HEK293 (cell line): ENCODE measurements at regions not wholly inside any gene's neighbourhood (a gene's known extent, or its start where the extent isn't known, plus 50 kb on each side); places are given as distances from the start of the nearest gene placed in this dataset.

Experiments used
- CTCF ChIA-PET: fragments of 350-600 bp; formaldehyde crosslinking; extraction: SDS; loops from one replicate; lab custom pipeline; 2021; ENCODE audit warnings: antibody characterized with exemption; lab: Yijun Ruan, JAX
- POLR2A ChIA-PET: fragments of 300-600 bp; formaldehyde crosslinking; extraction: SDS; loops from one replicate; lab custom pipeline; 2020; ENCODE audit warnings: antibody characterized with exemption, inconsistent platforms; lab: Yijun Ruan, JAX
- H3K27ac ChIP-seq: fragments of 200-500 bp; sonication (Bioruptor generic); 2 replicates; pipeline ENCODE4 v1.5.1; 2014; ENCODE audit warnings: low read depth, low read length, control low read depth, inconsistent platforms; ENCODE audit errors: extremely low read depth
- H3K36me3 ChIP-seq, 2 experiments: fragments of 200-500 bp in 1 of 2; sonication (Bioruptor generic) in 1 of 2; 1 replicate in 1 of 2; 2 replicates in 1 of 2; pipeline ENCODE4 v1.5.1; 2014 to 2017; ENCODE audit warnings: inconsistent platforms in 2 of 2, low read length in 2 of 2; ENCODE audit not compliant: control insufficient read depth in 2 of 2, insufficient read depth in 1 of 2
- H3K4me1 ChIP-seq: fragments of 200-500 bp; sonication (Bioruptor generic); 2 replicates; pipeline ENCODE4 v1.5.1; 2014; ENCODE audit warnings: mild to moderate bottlenecking, low read length, inconsistent platforms; ENCODE audit not compliant: control insufficient read depth, insufficient read depth
- H3K4me3 ChIP-seq: 2 replicates; pipeline ENCODE4 v1.5.1; 2011; ENCODE audit warnings: low read depth, mild to moderate bottlenecking, control low read depth, low read length, moderate library complexity
- H3K9me3 ChIP-seq: fragments of 200-500 bp; sonication (Bioruptor generic); 2 replicates; pipeline ENCODE4 v1.5.1; 2014; ENCODE audit warnings: low read depth, low read length, inconsistent platforms; ENCODE audit not compliant: control insufficient read depth, insufficient read depth
- HOXD13 ChIP-seq: sonication (generic); formaldehyde crosslinking; IDR thresholded peaks from 2 replicates; pipeline ENCODE4 v1.8.0; 2022; ENCODE audit warnings: missing genetic modification reagents, borderline replicate concordance
- SP3 ChIP-seq: fragments of 450-650 bp; formaldehyde crosslinking; IDR thresholded peaks from 2 replicates; pipeline ENCODE4 v1.5.1; 2016; ENCODE audit warnings: missing biosample characterization, missing genetic modification characterization
- SP7 ChIP-seq: fragments of 450-650 bp; formaldehyde crosslinking; IDR thresholded peaks from 2 replicates; pipeline ENCODE4 v1.5.1; 2016; ENCODE audit warnings: missing biosample characterization, missing genetic modification characterization
- TRIM28 ChIP-seq: IDR thresholded peaks from 2 replicates; pipeline ENCODE4 v1.6.1; 2011; ENCODE audit warnings: low read length, control low read depth, borderline replicate concordance
- ZBTB1 ChIP-seq: fragments of 450-650 bp; formaldehyde crosslinking; IDR thresholded peaks from 2 replicates; pipeline ENCODE4 v1.5.1; 2016; ENCODE audit warnings: missing biosample characterization, missing genetic modification characterization
- ZNF112 ChIP-seq: fragments of 450-650 bp; formaldehyde crosslinking; IDR thresholded peaks from 2 replicates; pipeline ENCODE4 v1.5.0; 2017; ENCODE audit warnings: missing biosample characterization, missing genetic modification characterization
- ZNF138 ChIP-seq: fragments of 450-650 bp; formaldehyde crosslinking; IDR thresholded peaks from 2 replicates; pipeline ENCODE4 v1.5.1; 2016; ENCODE audit warnings: missing biosample characterization, missing genetic modification characterization, borderline replicate concordance
- ZNF155 ChIP-seq: fragments of 450-650 bp; formaldehyde crosslinking; IDR thresholded peaks from 2 replicates; pipeline ENCODE4 v1.5.1; 2016; ENCODE audit warnings: missing biosample characterization, missing genetic modification characterization
- ZNF19 ChIP-seq: fragments of 450-650 bp; formaldehyde crosslinking; IDR thresholded peaks from 2 replicates; pipeline ENCODE4; 2016; ENCODE audit warnings: missing biosample characterization, missing genetic modification characterization, low read depth
- ZNF202 ChIP-seq: fragments of 450-650 bp; formaldehyde crosslinking; IDR thresholded peaks from 2 replicates; pipeline ENCODE4 v1.5.1; 2016; ENCODE audit warnings: missing biosample characterization, missing genetic modification characterization, borderline replicate concordance
- ZNF221 ChIP-seq: fragments of 450-650 bp; formaldehyde crosslinking; IDR thresholded peaks from 2 replicates; pipeline ENCODE4 v1.5.1; 2017; ENCODE audit warnings: missing biosample characterization, missing genetic modification characterization, borderline replicate concordance
- ZNF274 ChIP-seq, 2 experiments: fragments of 200-500 bp in 1 of 2; fragments of 450-650 bp in 1 of 2; sonication (Bioruptor generic) in 1 of 2; formaldehyde crosslinking in 1 of 2; IDR thresholded peaks; 2 replicates each; pipeline versions ENCODE4 v1.5.1 to v1.6.1; 2014 to 2016; ENCODE audit warnings: borderline replicate concordance in 1 of 2, inconsistent platforms in 1 of 2, low read length in 1 of 2, missing biosample characterization in 1 of 2, missing genetic modification characterization in 1 of 2
- ZNF391 ChIP-seq: fragments of 450-650 bp; formaldehyde crosslinking; IDR thresholded peaks from 2 replicates; pipeline ENCODE4 v1.5.1; 2016; ENCODE audit warnings: low read depth, missing biosample characterization, missing genetic modification characterization, borderline replicate concordance
- ZNF529 ChIP-seq: fragments of 450-650 bp; formaldehyde crosslinking; IDR thresholded peaks from 2 replicates; pipeline ENCODE4 v1.5.1; 2017; ENCODE audit warnings: missing genetic modification characterization, missing biosample characterization; ENCODE audit not compliant: insufficient replicate concordance
- ZNF600 ChIP-seq: fragments of 450-650 bp; formaldehyde crosslinking; IDR thresholded peaks from 2 replicates; pipeline ENCODE4 v1.5.1; 2016; ENCODE audit warnings: missing biosample characterization, missing genetic modification characterization
- ZNF707 ChIP-seq: fragments of 450-650 bp; formaldehyde crosslinking; IDR thresholded peaks from 2 replicates; pipeline ENCODE4 v1.5.1; 2016; ENCODE audit warnings: missing biosample characterization, missing genetic modification characterization
- ZNF791 ChIP-seq: fragments of 450-650 bp; formaldehyde crosslinking; IDR thresholded peaks from 2 replicates; pipeline ENCODE4 v1.5.1; 2016; ENCODE audit warnings: missing biosample characterization, missing genetic modification characterization
- ZNF837 ChIP-seq: fragments of 450-650 bp; formaldehyde crosslinking; IDR thresholded peaks from 2 replicates; pipeline ENCODE4 v1.5.1; 2016; ENCODE audit warnings: missing biosample characterization, missing genetic modification characterization
- ZSCAN23 ChIP-seq: fragments of 450-650 bp; formaldehyde crosslinking; IDR thresholded peaks from 2 replicates; pipeline ENCODE4 v1.5.1; 2016; ENCODE audit warnings: missing biosample characterization, missing genetic modification characterization
- TF ChIP-seq, protein P1 (sequence below): fragments of 450-650 bp; formaldehyde crosslinking; IDR thresholded peaks from 2 replicates; pipeline ENCODE4 v1.5.1; 2016; ENCODE audit warnings: missing biosample characterization, missing genetic modification characterization
- TF ChIP-seq, protein P2 (sequence below): fragments of 450-650 bp; formaldehyde crosslinking; IDR thresholded peaks from 2 replicates; pipeline ENCODE4 v1.5.1; 2017; ENCODE audit warnings: missing biosample characterization, missing genetic modification characterization
- TF ChIP-seq, protein P3 (sequence below): fragments of 450-650 bp; formaldehyde crosslinking; IDR thresholded peaks from 2 replicates; pipeline ENCODE4 v1.5.1; 2016; ENCODE audit warnings: missing biosample characterization, missing genetic modification characterization
- TF ChIP-seq, protein P4 (sequence below): sonication (generic); formaldehyde crosslinking; IDR thresholded peaks from 2 replicates; pipeline ENCODE4 v1.8.1; 2022; ENCODE audit warnings: mild to moderate bottlenecking, moderate library complexity, missing genetic modification reagents
- TF ChIP-seq, protein P5 (sequence below): fragments of 450-650 bp; formaldehyde crosslinking; IDR thresholded peaks from 2 replicates; pipeline ENCODE4 v1.5.1; 2016; ENCODE audit warnings: missing biosample characterization, missing genetic modification characterization
- TF ChIP-seq, protein P6 (sequence below): fragments of 450-650 bp; formaldehyde crosslinking; IDR thresholded peaks from 2 replicates; pipeline ENCODE4 v1.5.1; 2016; ENCODE audit warnings: missing biosample characterization, missing genetic modification characterization

DNA sequence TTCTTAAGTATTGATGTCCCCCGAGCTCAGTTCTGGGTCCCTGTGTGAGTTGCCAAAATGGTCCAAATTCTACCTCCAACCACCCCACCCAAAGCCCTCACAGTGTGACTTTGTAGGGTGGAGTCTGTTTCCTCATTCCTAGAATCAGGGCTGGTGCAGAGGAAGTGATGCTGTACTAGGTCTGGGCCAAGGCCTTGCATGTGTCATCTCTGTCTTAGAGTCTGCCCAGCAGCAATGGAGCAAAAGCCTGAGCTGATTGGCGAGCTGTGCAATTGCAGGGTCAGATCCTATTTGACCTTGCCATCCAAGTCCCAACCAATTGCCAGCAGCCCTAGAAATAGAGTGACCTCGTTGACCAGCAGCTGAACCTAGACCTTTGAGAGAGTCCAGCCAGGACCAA is 97.0 kb upstream of the ANKRD10 start:
- H3K36me3 ChIP-seq, result no peaks in the 10 kb centered on the region
- H3K27ac ChIP-seq, result no peak overlapping the region
- H3K4me1 ChIP-seq, result no peaks in the 10 kb centered on the region
- CTCF ChIA-PET, result interaction anchor here (0.9 to 1.3 kb wide), 2 partner anchors 67 to 97 kb away, joined by 3 to 4 read pairs; no protein-coding TSS in a partner anchor
- TF ChIP-seq, protein P1, sequence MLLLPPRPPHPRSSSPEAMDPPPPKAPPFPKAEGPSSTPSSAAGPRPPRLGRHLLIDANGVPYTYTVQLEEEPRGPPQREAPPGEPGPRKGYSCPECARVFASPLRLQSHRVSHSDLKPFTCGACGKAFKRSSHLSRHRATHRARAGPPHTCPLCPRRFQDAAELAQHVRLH, result no peak
- TF ChIP-seq ZNF202 (tag by site-specific recombination) (no peak), ZNF600 (tag by site-specific recombination) (no peak), SP7 (tag by site-specific recombination) (no peak), ZNF391 (tag by site-specific recombination) (no peak), ZNF274 (IDR thresholded peaks at IDR 0.05; ENCODE audit: low read length) (no peak), ZNF274 (tag by site-specific recombination; IDR thresholded peaks at IDR 0.05; ENCODE audit: borderline replicate concordance) (no peak), ZNF19 (no peak), TRIM28 (no peak), ZNF221 (no peak)
- TF ChIP-seq, protein P2, sequence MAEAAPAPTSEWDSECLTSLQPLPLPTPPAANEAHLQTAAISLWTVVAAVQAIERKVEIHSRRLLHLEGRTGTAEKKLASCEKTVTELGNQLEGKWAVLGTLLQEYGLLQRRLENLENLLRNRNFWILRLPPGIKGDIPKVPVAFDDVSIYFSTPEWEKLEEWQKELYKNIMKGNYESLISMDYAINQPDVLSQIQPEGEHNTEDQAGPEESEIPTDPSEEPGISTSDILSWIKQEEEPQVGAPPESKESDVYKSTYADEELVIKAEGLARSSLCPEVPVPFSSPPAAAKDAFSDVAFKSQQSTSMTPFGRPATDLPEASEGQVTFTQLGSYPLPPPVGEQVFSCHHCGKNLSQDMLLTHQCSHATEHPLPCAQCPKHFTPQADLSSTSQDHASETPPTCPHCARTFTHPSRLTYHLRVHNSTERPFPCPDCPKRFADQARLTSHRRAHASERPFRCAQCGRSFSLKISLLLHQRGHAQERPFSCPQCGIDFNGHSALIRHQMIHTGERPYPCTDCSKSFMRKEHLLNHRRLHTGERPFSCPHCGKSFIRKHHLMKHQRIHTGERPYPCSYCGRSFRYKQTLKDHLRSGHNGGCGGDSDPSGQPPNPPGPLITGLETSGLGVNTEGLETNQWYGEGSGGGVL (tag by site-specific recombination), result no peak
- TF ChIP-seq, all 188 proteins: peak for 0
- no peaks in the 10 kb centered on the region for H3K9me3 ChIP-seq
- H3K4me3 ChIP-seq, result no peak overlapping the region
- POLR2A ChIA-PET, result no interaction called here

DNA sequence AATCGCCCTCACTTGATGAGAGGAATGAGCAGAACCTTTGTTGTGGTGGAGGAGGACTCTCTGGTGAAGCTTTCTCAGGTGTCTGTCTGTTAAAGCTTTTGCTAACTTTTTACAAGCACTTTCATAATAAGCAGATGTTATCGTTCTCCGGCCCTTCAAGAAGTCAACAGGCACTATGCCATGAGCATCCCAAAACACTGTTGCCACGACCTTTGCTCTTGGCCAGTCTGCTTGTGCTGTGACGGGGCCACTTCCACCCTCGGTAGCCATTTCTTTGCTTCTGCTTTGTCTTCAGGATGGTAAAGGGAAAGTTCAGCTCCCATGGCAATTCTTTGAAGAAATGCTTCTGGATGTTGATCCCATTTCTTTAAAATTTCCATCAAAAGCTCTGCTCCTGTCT is 93.5 kb upstream of the ANKRD10 start:
- H3K4me1 ChIP-seq, result no peaks in the 10 kb centered on the region
- ChIA-PET POLR2A (no interaction called here), CTCF (interaction anchor here (0.6 kb wide), 1 partner anchor 207 kb away, joined by 3 read pairs; no protein-coding TSS in a partner anchor)
- no peaks in the 10 kb centered on the region for H3K36me3 ChIP-seq
- H3K4me3 ChIP-seq, result no peak overlapping the region
- no peaks in the 10 kb centered on the region for H3K9me3 ChIP-seq
- H3K27ac ChIP-seq, result no peak overlapping the region
- TF ChIP-seq ZNF707 (tag by site-specific recombination), result no peak
- no peak for TF ChIP-seq ZNF837 (tag by site-specific recombination)
- TF ChIP-seq ZSCAN23, result no peak
- no peak for TF ChIP-seq ZNF155 (tag by site-specific recombination)
- TF ChIP-seq ZNF138 (tag by site-specific recombination), result no peak
- no peak for TF ChIP-seq SP3
- TF ChIP-seq, protein P3, sequence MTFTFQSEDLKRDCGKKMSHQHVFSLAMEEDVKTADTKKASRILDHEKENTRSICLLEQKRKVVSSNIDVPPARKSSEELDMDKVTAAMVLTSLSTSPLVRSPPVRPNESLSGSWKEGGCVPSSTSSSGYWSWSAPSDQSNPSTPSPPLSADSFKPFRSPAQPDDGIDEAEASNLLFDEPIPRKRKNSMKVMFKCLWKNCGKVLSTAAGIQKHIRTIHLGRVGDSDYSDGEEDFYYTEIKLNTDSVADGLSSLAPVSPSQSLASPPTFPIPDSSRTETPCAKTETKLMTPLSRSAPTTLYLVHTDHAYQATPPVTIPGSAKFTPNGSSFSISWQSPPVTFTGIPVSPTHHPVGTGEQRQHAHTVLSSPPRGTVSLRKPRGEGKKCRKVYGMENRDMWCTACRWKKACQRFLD (tag by site-specific recombination), result no peak
- no peak for TF ChIP-seq ZNF112
- TF ChIP-seq, protein P4, sequence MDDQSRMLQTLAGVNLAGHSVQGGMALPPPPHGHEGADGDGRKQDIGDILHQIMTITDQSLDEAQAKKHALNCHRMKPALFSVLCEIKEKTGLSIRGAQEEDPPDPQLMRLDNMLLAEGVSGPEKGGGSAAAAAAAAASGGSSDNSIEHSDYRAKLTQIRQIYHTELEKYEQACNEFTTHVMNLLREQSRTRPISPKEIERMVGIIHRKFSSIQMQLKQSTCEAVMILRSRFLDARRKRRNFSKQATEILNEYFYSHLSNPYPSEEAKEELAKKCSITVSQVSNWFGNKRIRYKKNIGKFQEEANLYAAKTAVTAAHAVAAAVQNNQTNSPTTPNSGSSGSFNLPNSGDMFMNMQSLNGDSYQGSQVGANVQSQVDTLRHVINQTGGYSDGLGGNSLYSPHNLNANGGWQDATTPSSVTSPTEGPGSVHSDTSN (CRISPR knock-in tag), result no peak
- no peak for TF ChIP-seq ZBTB1 (tag by site-specific recombination)
- TF ChIP-seq ZNF791 (tag by site-specific recombination), result no peak
- TF ChIP-seq, protein P5, sequence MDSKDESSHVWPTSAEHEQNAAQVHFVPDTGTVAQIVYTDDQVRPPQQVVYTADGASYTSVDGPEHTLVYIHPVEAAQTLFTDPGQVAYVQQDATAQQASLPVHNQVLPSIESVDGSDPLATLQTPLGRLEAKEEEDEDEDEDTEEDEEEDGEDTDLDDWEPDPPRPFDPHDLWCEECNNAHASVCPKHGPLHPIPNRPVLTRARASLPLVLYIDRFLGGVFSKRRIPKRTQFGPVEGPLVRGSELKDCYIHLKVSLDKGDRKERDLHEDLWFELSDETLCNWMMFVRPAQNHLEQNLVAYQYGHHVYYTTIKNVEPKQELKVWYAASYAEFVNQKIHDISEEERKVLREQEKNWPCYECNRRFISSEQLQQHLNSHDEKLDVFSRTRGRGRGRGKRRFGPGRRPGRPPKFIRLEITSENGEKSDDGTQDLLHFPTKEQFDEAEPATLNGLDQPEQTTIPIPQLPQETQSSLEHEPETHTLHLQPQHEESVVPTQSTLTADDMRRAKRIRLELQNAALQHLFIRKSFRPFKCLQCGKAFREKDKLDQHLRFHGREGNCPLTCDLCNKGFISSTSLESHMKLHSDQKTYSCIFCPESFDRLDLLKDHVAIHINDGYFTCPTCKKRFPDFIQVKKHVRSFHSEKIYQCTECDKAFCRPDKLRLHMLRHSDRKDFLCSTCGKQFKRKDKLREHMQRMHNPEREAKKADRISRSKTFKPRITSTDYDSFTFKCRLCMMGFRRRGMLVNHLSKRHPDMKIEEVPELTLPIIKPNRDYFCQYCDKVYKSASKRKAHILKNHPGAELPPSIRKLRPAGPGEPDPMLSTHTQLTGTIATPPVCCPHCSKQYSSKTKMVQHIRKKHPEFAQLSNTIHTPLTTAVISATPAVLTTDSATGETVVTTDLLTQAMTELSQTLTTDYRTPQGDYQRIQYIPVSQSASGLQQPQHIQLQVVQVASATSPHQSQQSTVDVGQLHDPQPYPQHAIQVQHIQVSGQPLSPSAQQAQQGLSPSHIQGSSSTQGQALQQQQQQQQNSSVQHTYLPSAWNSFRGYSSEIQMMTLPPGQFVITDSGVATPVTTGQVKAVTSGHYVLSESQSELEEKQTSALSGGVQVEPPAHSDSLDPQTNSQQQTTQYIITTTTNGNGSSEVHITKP (tag by site-specific recombination), result no peak
- TF ChIP-seq ZNF529 (tag by site-specific recombination), result no peak
- no peak for TF ChIP-seq HOXD13
- TF ChIP-seq, protein P6, sequence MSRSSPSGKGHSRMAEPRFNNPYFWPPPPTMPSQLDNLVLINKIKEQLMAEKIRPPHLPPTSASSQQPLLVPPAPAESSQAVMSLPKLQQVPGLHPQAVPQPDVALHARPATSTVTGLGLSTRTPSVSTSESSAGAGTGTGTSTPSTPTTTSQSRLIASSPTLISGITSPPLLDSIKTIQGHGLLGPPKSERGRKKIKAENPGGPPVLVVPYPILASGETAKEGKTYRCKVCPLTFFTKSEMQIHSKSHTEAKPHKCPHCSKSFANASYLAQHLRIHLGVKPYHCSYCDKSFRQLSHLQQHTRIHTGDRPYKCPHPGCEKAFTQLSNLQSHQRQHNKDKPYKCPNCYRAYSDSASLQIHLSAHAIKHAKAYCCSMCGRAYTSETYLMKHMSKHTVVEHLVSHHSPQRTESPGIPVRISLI (tag by site-specific recombination), result no peak
